Transverse colon (tissue), 3 donors: ENCODE measurements at regions not wholly inside any gene's neighbourhood (a gene's known extent, or its start where the extent isn't known, plus 50 kb on each side); places are given as distances from the start of the nearest gene placed in this dataset.
"Not testable (repeated sequence)": the region's sequence is repeated elsewhere in the genome, so short reads cannot be mapped to it uniquely, and the experiment has no call there.

ENCODE experiments used
- CTCF ChIP-seq, 5 experiments: fragments of 200-600 bp in 3 of 5; fragments of 450-650 bp in 2 of 5; sonication (generic) in 3 of 5; IDR thresholded peaks; 1 replicate in 2 of 5; 2 replicates in 3 of 5; pipeline ENCODE4 v1.5.1; 2016 to 2017; ENCODE audit warnings: antibody characterized with exemption in 5 of 5, inconsistent platforms in 3 of 5, mild to moderate bottlenecking in 2 of 5, moderate library complexity in 1 of 5
- EP300 ChIP-seq: sonication (generic); formaldehyde crosslinking; IDR thresholded peaks from one replicate; pipeline ENCODE4 v1.6.1; 2017; ENCODE audit warnings: antibody characterized with exemption, low read depth
- POLR2A ChIP-seq: fragments of 450-650 bp; IDR thresholded peaks from one replicate; pipeline ENCODE4 v1.6.1; 2016; ENCODE audit warnings: antibody characterized with exemption, mild to moderate bottlenecking, moderate library complexity

- TF ChIP-seq CTCF (IDR thresholded peaks at IDR 0.05); EP300; POLR2A: not testable (repeated sequence)
Measured at GRCh38 chr6:85286507-85286906, 163.4 kb upstream of the NT5E start.
